Common myeloid progenitor, CD34-positive (primary cell): ENCODE measurements at regions not wholly inside any gene's neighbourhood (a gene's known extent, or its start where the extent isn't known, plus 50 kb on each side); places are given as distances from the start of the nearest gene placed in this dataset.
A peak's percentile ranks its signal among the peaks of the same experiment; 100 is the strongest.
"Not testable (repeated sequence)": the region's sequence is repeated elsewhere in the genome, so short reads cannot be mapped to it uniquely, and the experiment has no call there.

Experiments
- CTCF ChIA-PET: fragments of 350-600 bp; sonication (Branson Sonifier 250); formaldehyde crosslinking; loops from one replicate; lab custom pipeline; 2021; ENCODE audit warnings: antibody characterized with exemption; lab: Charles Lee
- POLR2A ChIA-PET: fragments of 350-600 bp; sonication (Branson Sonifier 250); formaldehyde crosslinking; loops from one replicate; lab custom pipeline; 2021; ENCODE audit warnings: antibody characterized with exemption; lab: Charles Lee
- DNase-seq, 3 donors: peaks; one replicate each; pipeline versions ENCODE4 v3.0.0 to v3.0.0-alpha.2; 2013
- H3K27ac ChIP-seq, 2 experiments: 1 replicate in 1 of 2; 2 replicates in 1 of 2; pipeline ENCODE4 v1.7.0; 2013; ENCODE audit warnings: inconsistent platforms in 2 of 2, low read length in 2 of 2, mild to moderate bottlenecking in 2 of 2, low read depth in 1 of 2, moderate library complexity in 1 of 2; ENCODE audit not compliant: severe bottlenecking in 2 of 2, insufficient read depth in 1 of 2, poor library complexity in 1 of 2
- H3K27me3 ChIP-seq, 5 experiments: replicated peaks in 2 of 5; 1 replicate in 3 of 5; 2 replicates in 2 of 5; pipeline versions ENCODE4 v1.6.1 to v1.7.0; 2013; ENCODE audit warnings: low read length in 4 of 5, mild to moderate bottlenecking in 2 of 5, moderate library complexity in 2 of 5, inconsistent platforms in 1 of 5; ENCODE audit not compliant: insufficient read depth in 5 of 5, control insufficient read depth in 4 of 5
- H3K36me3 ChIP-seq, 4 experiments: 1 replicate in 2 of 4; 2 replicates in 2 of 4; pipeline versions ENCODE4 v1.6.1 to v1.7.0; 2013; ENCODE audit warnings: low read length in 3 of 4, control low read depth in 1 of 4, mild to moderate bottlenecking in 1 of 4; ENCODE audit not compliant: control insufficient read depth in 4 of 4, insufficient read depth in 4 of 4
- H3K4me1 ChIP-seq, 4 experiments: 1 replicate in 3 of 4; 2 replicates in 1 of 4; pipeline versions ENCODE4 v1.6.1 to v1.7.1; 2013; ENCODE audit warnings: low read length in 3 of 4, mild to moderate bottlenecking in 3 of 4, control low read depth in 1 of 4, inconsistent platforms in 1 of 4, moderate library complexity in 1 of 4; ENCODE audit not compliant: control insufficient read depth in 4 of 4, insufficient read depth in 4 of 4; ENCODE audit errors: control extremely low read depth in 1 of 4
- H3K4me3 ChIP-seq, 7 experiments: 1 replicate in 4 of 7; 2 replicates in 3 of 7; pipeline versions ENCODE4 v1.5.1 to v1.7.0; 2013; ENCODE audit warnings: mild to moderate bottlenecking in 7 of 7, low read length in 6 of 7, moderate library complexity in 6 of 7, inconsistent platforms in 2 of 7, low read depth in 2 of 7, control low read depth in 1 of 7; ENCODE audit not compliant: insufficient read depth in 4 of 7, control insufficient read depth in 1 of 7; ENCODE audit errors: extremely low read depth in 1 of 7
- H3K9me3 ChIP-seq, 5 experiments: 1 replicate in 4 of 5; 2 replicates in 1 of 5; pipeline versions ENCODE4 v1.6.1 to v1.7.1; 2013; ENCODE audit warnings: low read length in 4 of 5, mild to moderate bottlenecking in 2 of 5, inconsistent platforms in 1 of 5, low read depth in 1 of 5, moderate library complexity in 1 of 5; ENCODE audit not compliant: control insufficient read depth in 4 of 5, insufficient read depth in 2 of 5; ENCODE audit errors: control extremely low read depth in 1 of 5
- WGBS: methylation state at CpG from one replicate; pipeline ENCODE4 v1.1.5; 2013; ENCODE audit not compliant: insufficient coverage; 5-methylcytosine and 5-hydroxymethylcytosine counted together

- no CpG with 5 or more reads among the region's 3 CpGs for WGBS
- DNase-seq, POLR2A ChIA-PET, H3K27me3 ChIP-seq, H3K9me3 ChIP-seq, H3K4me1 ChIP-seq, H3K4me3 ChIP-seq, H3K27ac ChIP-seq, CTCF ChIA-PET, H3K36me3 ChIP-seq: not testable (repeated sequence)
Measured at GRCh38 chr3:156048483-156048882, 71.9 kb upstream of the KCNAB1 start.

- no CpG with 5 or more reads among the region's 1 CpG for WGBS
- H3K27me3 ChIP-seq = no peaks in the 10 kb centered on the region
- peak in 2 of 3 donors; percentile 22 to 42 for DNase-seq
- H3K27ac ChIP-seq = no peak overlapping the region
- H3K4me3 ChIP-seq = no peak overlapping the region
- H3K9me3 ChIP-seq = peaks cover 0 to 5% (median 0%) of the 10 kb centered on the region in 5 experiments
- H3K36me3 ChIP-seq = no peaks in the 10 kb centered on the region
- ChIA-PET POLR2A (no interaction called here), CTCF (no interaction called here)
- no peaks in the 10 kb centered on the region for H3K4me1 ChIP-seq
Measured at GRCh38 chr3:156050918-156051317, 69.5 kb upstream of the KCNAB1 start.

GRCh38 chr3:156051651-156052050 is 68.7 kb upstream of the KCNAB1 start:
- H3K27me3 ChIP-seq = no peaks in the 10 kb centered on the region
- no peak for DNase-seq
- ChIA-PET CTCF (no interaction called here), POLR2A (no interaction called here)
- H3K27ac ChIP-seq = no peak overlapping the region
- no peaks in the 10 kb centered on the region for H3K4me1 ChIP-seq
- peaks cover 0 to 5% (median 0%) of the 10 kb centered on the region in 5 experiments for H3K9me3 ChIP-seq
- no peaks in the 10 kb centered on the region for H3K36me3 ChIP-seq
- no peak overlapping the region for H3K4me3 ChIP-seq
- WGBS = 97% methylated on average over 13 of the region's 15 CpGs

GRCh38 chr3:156052115-156052514 is 68.3 kb upstream of the KCNAB1 start:
- ChIA-PET CTCF (no interaction called here), POLR2A (no interaction called here)
- H3K27me3 ChIP-seq = no peaks in the 10 kb centered on the region
- no peak overlapping the region for H3K4me3 ChIP-seq
- H3K4me1 ChIP-seq = no peaks in the 10 kb centered on the region
- H3K9me3 ChIP-seq = peaks cover 0 to 5% (median 0%) of the 10 kb centered on the region in 5 experiments
- no peak overlapping the region for H3K27ac ChIP-seq
- DNase-seq = no peak
- WGBS = 100% methylated on average over 4 of the region's 9 CpGs
- H3K36me3 ChIP-seq = no peaks in the 10 kb centered on the region

- no peak overlapping the region for H3K4me3 ChIP-seq
- H3K36me3 ChIP-seq = no peaks in the 10 kb centered on the region
- 79% methylated on average over 1 of the region's 2 CpGs for WGBS
- no peaks in the 10 kb centered on the region for H3K4me1 ChIP-seq
- no peaks in the 10 kb centered on the region for H3K27me3 ChIP-seq
- ChIA-PET CTCF (no interaction called here), POLR2A (no interaction called here)
- no peak overlapping the region for H3K27ac ChIP-seq
- peak in 2 of 3 donors; percentile 6 to 7 for DNase-seq
- no peaks in the 10 kb centered on the region for H3K9me3 ChIP-seq
Measured at GRCh38 chr3:156059950-156060501, 60.4 kb upstream of the KCNAB1 start.

- H3K4me1 ChIP-seq, H3K9me3 ChIP-seq, H3K4me3 ChIP-seq, POLR2A ChIA-PET, DNase-seq, H3K27ac ChIP-seq, H3K27me3 ChIP-seq, CTCF ChIA-PET, H3K36me3 ChIP-seq: not testable (repeated sequence)
- 100% methylated on average over 2 of the region's 3 CpGs for WGBS
Measured at GRCh38 chr3:156068151-156068550, 52.2 kb upstream of the KCNAB1 start.

GRCh38 chr3:156070028-156070427 is 50.4 kb upstream of the KCNAB1 start:
- Histone ChIP-seq H3K4me3 (no peak overlapping the region), H3K36me3 (no peaks in the 10 kb centered on the region), H3K27ac (no peak overlapping the region), H3K27me3 (no peaks in the 10 kb centered on the region), H3K9me3 (peaks cover 0 to 2% (median 0%) of the 10 kb centered on the region in 5 experiments), H3K4me1 (no peaks in the 10 kb centered on the region)
- DNase-seq = no peak
- CTCF ChIA-PET = no interaction called here
- WGBS = 100% methylated on average over 2 of the region's 2 CpGs
- POLR2A ChIA-PET = interaction anchor here (0.6 kb wide), 1 partner anchor 656 kb away, joined by 3 read pairs; no protein-coding TSS in a partner anchor
